ENCODE measurements at regions not wholly inside any gene's neighbourhood (a gene's known extent, or its start where the extent isn't known, plus 50 kb on each side); places are given as distances from the start of the nearest gene placed in this dataset.
A peak's percentile ranks its signal among the peaks of the same experiment; 100 is the strongest.

- Histone ChIP-seq H3K27ac (peak overlapping the region; percentile 51), H3K36me3 (no peaks in the 10 kb centered on the region), H3K4me3 (peak overlapping the region; percentile 16), H3K4me1 (replicated peaks) (peaks cover 20% of the 10 kb centered on the region), H3K27me3 (replicated peaks) (no peaks in the 10 kb centered on the region), H3K9me3 (replicated peaks) (peaks cover 54% of the 10 kb centered on the region)
- no peak for DNase-seq (ENCODE audit: low read depth in 1 of 2, low spot score in 2 of 2)
These were observed 169.3 kb downstream of the CTTN start for GRCh38 chr11:70567680-70568034.

- Histone ChIP-seq H3K4me3 (peak overlapping the region; percentile 16), H3K4me1 (replicated peaks) (peaks cover 20% of the 10 kb centered on the region), H3K27ac (peak overlapping the region; percentile 51), H3K9me3 (replicated peaks) (peaks cover 57% of the 10 kb centered on the region), H3K27me3 (replicated peaks) (no peaks in the 10 kb centered on the region), H3K36me3 (no peaks in the 10 kb centered on the region)
- DNase-seq (ENCODE audit: low read depth in 1 of 2, low spot score in 2 of 2): peak in 1 of 2 experiments; percentile 64
These were observed 169.9 kb downstream of the CTTN start for GRCh38 chr11:70568035-70568813.

GRCh38 chr11:70568814-70569617 lies 170.7 kb downstream of the CTTN start:
- Histone ChIP-seq H3K4me3 (no peak overlapping the region), H3K27me3 (replicated peaks) (no peaks in the 10 kb centered on the region), H3K9me3 (replicated peaks) (peaks cover 63% of the 10 kb centered on the region), H3K36me3 (no peaks in the 10 kb centered on the region), H3K4me1 (replicated peaks) (peaks cover 20% of the 10 kb centered on the region), H3K27ac (no peak overlapping the region)
- DNase-seq (ENCODE audit: low read depth in 1 of 2, low spot score in 2 of 2): no peak

GRCh38 chr11:70569618-70569890 lies 171.2 kb downstream of the CTTN start:
- Histone ChIP-seq H3K4me1 (replicated peaks) (peaks cover 20% of the 10 kb centered on the region), H3K27me3 (replicated peaks) (no peaks in the 10 kb centered on the region), H3K27ac (no peak overlapping the region), H3K9me3 (replicated peaks) (peaks cover 68% of the 10 kb centered on the region), H3K4me3 (no peak overlapping the region), H3K36me3 (no peaks in the 10 kb centered on the region)
- DNase-seq (ENCODE audit: low read depth in 1 of 2, low spot score in 2 of 2): no peak

- H3K4me3 ChIP-seq: no peak overlapping the region
- no peaks in the 10 kb centered on the region for H3K27me3 ChIP-seq (replicated peaks)
- DNase-seq (ENCODE audit: low read depth in 1 of 2, low spot score in 2 of 2): no peak
- H3K27ac ChIP-seq: no peak overlapping the region
- H3K4me1 ChIP-seq (replicated peaks): peaks cover 20% of the 10 kb centered on the region
- H3K9me3 ChIP-seq (replicated peaks): peaks cover 74% of the 10 kb centered on the region
- no peaks in the 10 kb centered on the region for H3K36me3 ChIP-seq
These were observed 171.8 kb downstream of the CTTN start for GRCh38 chr11:70569996-70570692.

- no peak for DNase-seq (ENCODE audit: low read depth in 1 of 2, low spot score in 2 of 2)
- H3K9me3 ChIP-seq (replicated peaks): peaks cover 73% of the 10 kb centered on the region
- no peaks in the 10 kb centered on the region for H3K36me3 ChIP-seq
- H3K27ac ChIP-seq: no peak overlapping the region
- H3K27me3 ChIP-seq (replicated peaks): no peaks in the 10 kb centered on the region
- no peak overlapping the region for H3K4me3 ChIP-seq
- peaks cover 20% of the 10 kb centered on the region for H3K4me1 ChIP-seq (replicated peaks)
These were observed 172.5 kb downstream of the CTTN start for GRCh38 chr11:70570693-70571395.

GRCh38 chr11:70572974-70573260 lies 174.6 kb downstream of the CTTN start:
- Histone ChIP-seq H3K9me3 (replicated peaks) (peaks cover 65% of the 10 kb centered on the region), H3K36me3 (no peaks in the 10 kb centered on the region), H3K27ac (no peak overlapping the region), H3K4me3 (no peak overlapping the region), H3K4me1 (replicated peaks) (peaks cover 10% of the 10 kb centered on the region), H3K27me3 (replicated peaks) (no peaks in the 10 kb centered on the region)
- DNase-seq (ENCODE audit: low read depth in 1 of 2, low spot score in 2 of 2): no peak

GRCh38 chr11:70573701-70574151 lies 175.4 kb downstream of the CTTN start:
- DNase-seq (ENCODE audit: low read depth in 1 of 2, low spot score in 2 of 2): no peak
- no peak overlapping the region for H3K27ac ChIP-seq
- H3K4me3 ChIP-seq: no peak overlapping the region
- no peaks in the 10 kb centered on the region for H3K27me3 ChIP-seq (replicated peaks)
- H3K9me3 ChIP-seq (replicated peaks): peaks cover 69% of the 10 kb centered on the region
- no peaks in the 10 kb centered on the region for H3K36me3 ChIP-seq
- H3K4me1 ChIP-seq (replicated peaks): peaks cover 5% of the 10 kb centered on the region

GRCh38 chr11:70574725-70575347 lies 176.5 kb downstream of the CTTN start:
- no peak for DNase-seq (ENCODE audit: low read depth in 1 of 2, low spot score in 2 of 2)

GRCh38 chr11:70575396-70576060 lies 177.2 kb downstream of the CTTN start:
- no peaks in the 10 kb centered on the region for H3K36me3 ChIP-seq
- no peak for DNase-seq (ENCODE audit: low read depth in 1 of 2, low spot score in 2 of 2)
- H3K27ac ChIP-seq: no peak overlapping the region
- no peak overlapping the region for H3K4me3 ChIP-seq
- H3K4me1 ChIP-seq (replicated peaks): no peaks in the 10 kb centered on the region
- no peaks in the 10 kb centered on the region for H3K27me3 ChIP-seq (replicated peaks)
- H3K9me3 ChIP-seq (replicated peaks): peaks cover 72% of the 10 kb centered on the region

More at GRCh38 chr11:70574725-70575347, 176.5 kb downstream of the CTTN start:
- Histone ChIP-seq H3K4me1 (replicated peaks) (no peaks in the 10 kb centered on the region), H3K27me3 (replicated peaks) (no peaks in the 10 kb centered on the region), H3K27ac (no peak overlapping the region), H3K4me3 (no peak overlapping the region), H3K36me3 (no peaks in the 10 kb centered on the region), H3K9me3 (replicated peaks) (peaks cover 71% of the 10 kb centered on the region)

- peaks cover 71% of the 10 kb centered on the region for H3K9me3 ChIP-seq (replicated peaks)
- no peak overlapping the region for H3K27ac ChIP-seq
- H3K4me1 ChIP-seq (replicated peaks): no peaks in the 10 kb centered on the region
- no peak overlapping the region for H3K4me3 ChIP-seq
- no peaks in the 10 kb centered on the region for H3K27me3 ChIP-seq (replicated peaks)
- no peaks in the 10 kb centered on the region for H3K36me3 ChIP-seq
- DNase-seq (ENCODE audit: low read depth in 1 of 2, low spot score in 2 of 2): no peak
These were observed 178.9 kb downstream of the CTTN start for GRCh38 chr11:70577258-70577603.

- Histone ChIP-seq H3K9me3 (replicated peaks) (peaks cover 73% of the 10 kb centered on the region), H3K4me3 (no peak overlapping the region), H3K27ac (no peak overlapping the region), H3K36me3 (no peaks in the 10 kb centered on the region), H3K4me1 (replicated peaks) (no peaks in the 10 kb centered on the region), H3K27me3 (replicated peaks) (no peaks in the 10 kb centered on the region)
- DNase-seq (ENCODE audit: low read depth in 1 of 2, low spot score in 2 of 2): no peak
These were observed 179.6 kb downstream of the CTTN start for GRCh38 chr11:70577948-70578347.

- Histone ChIP-seq H3K27ac (no peak overlapping the region), H3K4me1 (replicated peaks) (no peaks in the 10 kb centered on the region), H3K4me3 (no peak overlapping the region), H3K36me3 (no peaks in the 10 kb centered on the region), H3K9me3 (replicated peaks) (peaks cover 77% of the 10 kb centered on the region), H3K27me3 (replicated peaks) (no peaks in the 10 kb centered on the region)
- no peak for DNase-seq (ENCODE audit: low read depth in 1 of 2, low spot score in 2 of 2)
These were observed 180.0 kb downstream of the CTTN start for GRCh38 chr11:70578371-70578770.

All from SJSA1 (cell line).